Keratinocyte (primary cell): ENCODE measurements at regions not wholly inside any gene's neighbourhood (a gene's known extent, or its start where the extent isn't known, plus 50 kb on each side); places are given as distances from the start of the nearest gene placed in this dataset.
"Not testable (repeated sequence)": the region's sequence is repeated elsewhere in the genome, so short reads cannot be mapped to it uniquely, and the experiment has no call there.

Experiments
- DNase-seq: peaks from one replicate; pipeline ENCODE4 v3.0.0-alpha.2; 2011; ENCODE audit warnings: low read depth, missing footprints, low spot score
- FAIRE-seq: peaks from 2 replicates; lab custom pipeline; 2011; peaks lifted over from hg19 to GRCh38; lab: Jason Lieb, UNC
- H2AFZ ChIP-seq: 2 replicates; pipeline ENCODE4 v1.6.0; 2012; ENCODE audit warnings: low read length, control low read depth, inconsistent platforms; ENCODE audit not compliant: control insufficient read depth
- H3K27ac ChIP-seq: 2 replicates; pipeline ENCODE4 v1.5.1; 2011; ENCODE audit warnings: low read length; ENCODE audit not compliant: control insufficient read depth, insufficient read depth
- H3K27me3 ChIP-seq: 3 replicates; pipeline ENCODE4 v1.6.0; 2011; ENCODE audit warnings: low read length; ENCODE audit not compliant: control insufficient read depth, insufficient read depth; ENCODE audit errors: extremely low read depth
- H3K36me3 ChIP-seq, 2 experiments: 2 replicates in 1 of 2; 3 replicates in 1 of 2; pipeline ENCODE4 v1.5.1; 2011; ENCODE audit warnings: low read length in 2 of 2, mild to moderate bottlenecking in 1 of 2; ENCODE audit not compliant: control insufficient read depth in 2 of 2, insufficient read depth in 2 of 2; ENCODE audit errors: extremely low read depth in 1 of 2
- H3K4me1 ChIP-seq: 3 replicates; pipeline ENCODE4 v1.5.1; 2011; ENCODE audit warnings: low read length; ENCODE audit not compliant: control insufficient read depth, insufficient read depth; ENCODE audit errors: extremely low read depth
- H3K4me2 ChIP-seq: 3 replicates; pipeline ENCODE4 v1.6.0; 2011; ENCODE audit warnings: low read depth, low read length; ENCODE audit not compliant: control insufficient read depth, insufficient read depth; ENCODE audit errors: extremely low read depth
- H3K4me3 ChIP-seq, 3 experiments: fragments of 200-600 bp in 1 of 3; sonication (generic) in 1 of 3; 2 replicates in 2 of 3; 3 replicates in 1 of 3; pipeline ENCODE4 v1.5.1; 2011 to 2016; ENCODE audit warnings: low read length in 3 of 3, mild to moderate bottlenecking in 3 of 3, control low read depth in 2 of 3, inconsistent platforms in 1 of 3, low read depth in 1 of 3, mixed read lengths in 1 of 3, mixed run types in 1 of 3, moderate library complexity in 1 of 3; ENCODE audit not compliant: control insufficient read depth in 2 of 3, insufficient read depth in 2 of 3; ENCODE audit errors: extremely low read depth in 1 of 3
- H3K79me2 ChIP-seq: 2 replicates; pipeline ENCODE4 v1.6.0; 2012; ENCODE audit warnings: low read length; ENCODE audit not compliant: control insufficient read depth, insufficient read depth
- H3K9ac ChIP-seq: 3 replicates; pipeline ENCODE4 v1.6.0; 2011; ENCODE audit warnings: low read length; ENCODE audit not compliant: control insufficient read depth, insufficient read depth; ENCODE audit errors: extremely low read depth
- H3K9me1 ChIP-seq: 3 replicates; pipeline ENCODE4 v1.6.0; 2011; ENCODE audit warnings: low read length; ENCODE audit not compliant: control insufficient read depth, insufficient read depth; ENCODE audit errors: extremely low read depth
- H3K9me3 ChIP-seq: 2 replicates; pipeline ENCODE4 v1.5.1; 2012; ENCODE audit warnings: low read depth, low read length; ENCODE audit not compliant: control insufficient read depth
- H4K20me1 ChIP-seq: 3 replicates; pipeline ENCODE4 v1.6.0; 2011; ENCODE audit warnings: low read length; ENCODE audit not compliant: control insufficient read depth, insufficient read depth; ENCODE audit errors: extremely low read depth
- CTCF ChIP-seq, 3 experiments: IDR thresholded peaks in 1 of 3; conservative IDR thresholded peaks in 1 of 3; optimal IDR thresholded peaks in 1 of 3; 2 replicates in 2 of 3; 3 replicates in 1 of 3; pipeline versions ENCODE3 to v1.5.1; 2011; ENCODE audit warnings: low read length in 3 of 3, mild to moderate bottlenecking in 3 of 3, moderate library complexity in 2 of 3, control low read depth in 1 of 3, inconsistent platforms in 1 of 3; ENCODE audit not compliant: insufficient read depth in 2 of 3; ENCODE audit errors: extremely low read depth in 1 of 3
- EZH2 ChIP-seq: IDR thresholded peaks from one replicate; pipeline ENCODE4 v1.6.1; 2012; ENCODE audit warnings: inconsistent platforms, mild to moderate bottlenecking, low read length, moderate library complexity
- dilution Hi-C: fragments of 300-500 bp; cut with MboI; formaldehyde crosslinking; loops from one replicate; pipeline ENCODE4 v1.7.0; 2020; ENCODE audit warnings: low sequenced_read_pairs; ENCODE audit not compliant: extremely low pct_ligation_motif_present
- small RNA-seq, 3 experiments: library from RNA; depleted of rRNA; stranded (forward); fragments of <200 nt; gene quantifications; one replicate each; pipeline ENCODE3, GENCODE V24; 2012; ENCODE audit warnings: low read depth in 3 of 3, low replicate concordance in 1 of 3; ENCODE audit not compliant: insufficient read length in 3 of 3

GRCh38 chrX:140022482-140022881 lies 57.2 kb upstream of the CXorf66 start:
- Histone ChIP-seq H3K4me1 (no peaks in the 10 kb centered on the region), H3K9me1 (no peaks in the 10 kb centered on the region), H3K9ac (no peak overlapping the region), H3K79me2 (no peaks in the 10 kb centered on the region), H3K9me3 (no peaks in the 10 kb centered on the region), H3K27me3 (no peaks in the 10 kb centered on the region), H3K4me3 (no peak overlapping the region), H3K27ac (no peak overlapping the region), H3K36me3 (no peaks in the 10 kb centered on the region), H4K20me1 (no peaks in the 10 kb centered on the region), H2AFZ (no peak overlapping the region), H3K4me2 (no peak overlapping the region)
- no peak for FAIRE-seq
- dilution Hi-C loops, result no loop called here
- no peak for TF ChIP-seq EZH2
- no peak for TF ChIP-seq CTCF (optimal IDR thresholded peaks at IDR 0.05 in 1 of 3, IDR thresholded peaks at IDR 0.05 in 1 of 3, conservative IDR thresholded peaks at IDR 0.05 in 1 of 3; ENCODE audit: extremely low read depth in 1 of 3, insufficient read depth in 2 of 3, low read length in 3 of 3)
- no peak for DNase-seq

GRCh38 chrX:140019134-140019533 lies 53.8 kb upstream of the CXorf66 start:
- H3K79me2 ChIP-seq, H3K27me3 ChIP-seq, H3K36me3 ChIP-seq, H3K4me2 ChIP-seq, H2AFZ ChIP-seq, H3K27ac ChIP-seq, H3K4me1 ChIP-seq, H3K9ac ChIP-seq, H4K20me1 ChIP-seq, H3K9me3 ChIP-seq, dilution Hi-C loops, H3K4me3 ChIP-seq, FAIRE-seq, DNase-seq, H3K9me1 ChIP-seq: not testable (repeated sequence)

Small RNA genes lying in the stretch of these regions (small RNA-seq; reads per million reads assigned to genes)
- 0 reads per million in 3 experiments for gene RN7SL727P
